HT-29 (cell line): ENCODE measurements at regions not wholly inside any gene's neighbourhood (a gene's known extent, or its start where the extent isn't known, plus 50 kb on each side); places are given as distances from the start of the nearest gene placed in this dataset.

Experiments
- DNase-seq: peaks from one replicate; pipeline ENCODE4 v3.0.0-alpha.2; 2015; ENCODE audit warnings: low spot score

GRCh38 chr16:86682219-86682904 lies 104.0 kb downstream of the FOXL1 start:
- DNase-seq: no peak

- DNase-seq: no peak
Observed at GRCh38 chr16:86683441-86684194, 105.3 kb downstream of the FOXL1 start.

- DNase-seq: no peak
Observed at GRCh38 chr16:86685076-86685475, 106.7 kb downstream of the FOXL1 start.

- DNase-seq: no peak
Observed at GRCh38 chr16:86690970-86691369, 112.6 kb downstream of the FOXL1 start.

GRCh38 chr16:86692426-86692825 lies 114.1 kb downstream of the FOXL1 start:
- no peak for DNase-seq

- DNase-seq: no peak
Observed at GRCh38 chr16:86693033-86693432, 114.7 kb downstream of the FOXL1 start.

GRCh38 chr16:86697715-86698114 lies 119.4 kb downstream of the FOXL1 start:
- no peak for DNase-seq

- no peak for DNase-seq
Observed at GRCh38 chr16:86700046-86700945, 121.9 kb downstream of the FOXL1 start.

- no peak for DNase-seq
Observed at GRCh38 chr16:86701286-86701975, 123.1 kb downstream of the FOXL1 start.

GRCh38 chr16:86702824-86703588 lies 124.7 kb downstream of the FOXL1 start:
- no peak for DNase-seq

- DNase-seq: no peak
Observed at GRCh38 chr16:86704516-86704915, 126.2 kb downstream of the FOXL1 start.

- DNase-seq: no peak
Observed at GRCh38 chr16:86706726-86707125, 128.4 kb downstream of the FOXL1 start.

- DNase-seq: no peak
Observed at GRCh38 chr16:86707171-86707570, 128.8 kb downstream of the FOXL1 start.

- no peak for DNase-seq
Observed at GRCh38 chr16:86707581-86707980, 129.2 kb downstream of the FOXL1 start.

- DNase-seq: no peak
Observed at GRCh38 chr16:86708431-86708830, 130.1 kb downstream of the FOXL1 start.

- no peak for DNase-seq
Observed at GRCh38 chr16:86709103-86709502, 130.8 kb downstream of the FOXL1 start.

- no peak for DNase-seq
Observed at GRCh38 chr16:86709902-86710601, 131.7 kb downstream of the FOXL1 start.

GRCh38 chr16:86710602-86710950 lies 132.2 kb downstream of the FOXL1 start:
- DNase-seq: no peak

GRCh38 chr16:86712158-86713009 lies 134.0 kb downstream of the FOXL1 start:
- DNase-seq: no peak
